Stimulated activated CD8-positive, alpha-beta memory T cell treated with anti-CD3 and anti-CD28 coated beads, Interleukin-7, amount 100 ng/mL, for 24 hours (primary cell): ENCODE measurements at regions not wholly inside any gene's neighbourhood (a gene's known extent, or its start where the extent isn't known, plus 50 kb on each side); places are given as distances from the start of the nearest gene placed in this dataset.
A peak's percentile ranks its signal among the peaks of the same experiment; 100 is the strongest.
"Not testable (repeated sequence)": the region's sequence is repeated elsewhere in the genome, so short reads cannot be mapped to it uniquely, and the experiment has no call there.

Source experiments
- DNase-seq: peaks from one replicate; pipeline ENCODE4 v3.0.0-alpha.2; 2020; ENCODE audit warnings: low read depth

DNA sequence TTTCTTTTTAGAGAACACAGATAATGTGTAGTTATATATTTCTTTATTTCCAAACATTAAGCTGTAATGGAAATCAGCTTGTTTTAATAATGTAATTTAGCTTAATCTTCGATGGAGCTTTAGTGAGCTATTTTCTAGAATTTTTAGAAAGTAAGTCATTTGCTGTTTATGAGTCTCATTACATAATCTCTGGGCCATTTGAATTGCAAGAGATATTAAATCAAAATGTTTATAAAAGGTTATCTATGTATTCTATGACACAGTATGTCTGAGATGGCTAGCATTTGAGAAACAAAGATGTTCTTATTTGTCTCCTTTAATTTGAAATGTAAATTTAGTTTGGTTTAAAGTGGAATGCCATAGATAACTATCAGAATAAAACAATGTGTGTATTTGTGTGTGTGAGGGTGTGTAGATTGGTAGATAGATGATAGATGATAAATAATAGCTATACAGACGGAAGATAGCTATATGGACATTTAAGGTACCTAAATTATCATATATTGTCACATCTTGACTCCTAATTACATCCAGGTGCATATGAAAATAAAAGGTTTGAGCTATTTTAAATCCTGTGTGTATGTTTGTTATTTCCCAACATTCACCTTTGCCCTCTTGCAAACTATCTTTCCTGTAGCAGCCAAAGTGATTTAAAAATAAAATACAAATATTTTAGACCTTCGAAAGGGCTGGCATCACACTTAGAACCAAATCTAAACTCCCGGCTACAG is 478.0 kb upstream of the KLF6 start:
- no peak for DNase-seq

DNA sequence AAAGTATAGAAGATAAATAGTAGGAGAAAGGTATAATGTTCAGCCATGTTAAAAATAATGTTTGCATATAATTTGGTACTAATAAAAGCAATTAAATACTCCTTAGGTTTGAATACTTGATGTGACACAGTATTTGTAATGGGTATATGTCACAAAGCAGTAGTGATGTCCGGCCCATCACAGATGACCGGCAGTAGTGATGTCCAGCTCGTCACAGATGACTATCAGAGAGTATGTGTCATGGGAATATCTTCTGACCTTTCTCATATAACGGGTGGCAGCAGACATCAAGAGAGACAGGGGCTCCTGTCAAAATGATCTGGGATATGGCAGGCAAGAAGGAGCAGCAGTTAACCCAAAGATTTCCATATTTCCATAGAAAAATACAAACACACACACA is 477.4 kb upstream of the KLF6 start:
- no peak for DNase-seq

DNA sequence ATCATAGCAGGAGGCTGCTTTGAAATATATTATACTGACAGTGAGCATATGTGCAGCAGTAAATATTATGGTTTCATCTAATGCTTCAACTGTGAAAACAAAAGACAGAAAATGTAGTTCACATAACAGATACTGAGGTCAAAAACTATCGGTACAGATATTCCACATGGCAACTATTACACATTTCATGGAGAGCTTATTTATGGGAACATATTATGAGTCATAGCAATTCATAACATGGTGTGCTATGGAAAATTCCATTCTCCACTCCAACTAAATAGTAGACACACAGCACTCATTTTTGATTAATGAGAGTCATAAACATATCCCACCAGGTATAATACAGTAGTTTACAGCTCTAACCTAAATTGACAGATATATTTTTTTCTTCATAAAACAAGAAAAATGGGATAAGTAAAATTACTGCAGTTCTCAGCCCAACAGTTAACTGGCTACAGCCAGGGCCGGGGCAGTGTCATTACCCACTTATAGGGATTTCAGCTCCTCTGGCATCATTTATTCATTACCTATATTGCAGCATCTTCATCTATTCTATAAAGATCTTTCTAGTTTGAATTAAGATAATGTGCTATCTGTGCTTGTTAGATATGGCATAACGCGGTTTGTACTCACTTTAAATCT is 475.6 kb upstream of the KLF6 start:
- DNase-seq, result no peak

DNA sequence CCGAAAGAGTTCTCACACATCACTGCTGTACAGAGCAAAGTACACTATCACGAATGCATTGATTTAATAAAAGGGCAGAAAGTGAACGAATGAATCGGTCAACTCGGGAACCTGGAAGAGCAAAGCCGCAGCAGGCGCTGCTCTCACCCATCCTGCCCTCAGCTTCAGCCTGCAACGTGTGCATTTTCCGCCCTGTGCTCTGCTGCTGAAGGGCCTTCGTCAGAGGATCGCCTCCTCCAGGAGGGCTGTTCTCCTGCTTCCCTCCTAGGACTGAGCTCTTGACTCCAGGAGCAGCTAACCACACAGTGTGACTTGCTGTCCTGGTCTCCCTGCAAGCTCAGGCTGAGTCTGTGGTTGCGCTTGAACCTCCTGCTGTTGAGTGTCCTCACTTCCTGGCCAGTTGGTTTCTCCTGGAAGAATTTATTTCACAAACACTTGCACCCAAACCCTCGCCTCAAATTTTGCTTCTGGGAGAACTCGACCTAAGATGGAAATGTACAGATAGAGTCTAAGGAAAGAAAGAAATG is 473.0 kb upstream of the KLF6 start:
- no peak for DNase-seq

DNA sequence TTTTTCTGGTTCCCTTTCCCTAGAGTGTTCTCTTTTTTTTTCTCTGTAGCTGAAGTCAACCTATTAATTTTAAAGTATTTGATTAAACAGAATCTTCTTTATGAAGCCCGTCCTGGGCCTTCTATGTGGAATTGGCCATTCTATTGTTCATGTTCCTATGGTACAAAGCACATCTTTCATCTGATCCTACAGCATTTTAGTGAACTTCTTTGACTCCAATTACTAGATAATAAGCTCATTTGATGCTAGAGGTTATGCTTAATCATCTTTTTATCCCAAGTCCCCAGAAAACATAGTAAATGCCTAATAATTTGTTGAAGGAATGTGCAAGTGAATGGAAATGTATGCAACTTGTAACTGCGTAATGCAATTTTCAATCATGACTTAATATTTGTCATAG is 472.0 kb upstream of the KLF6 start:
- DNase-seq, result no peak

DNA sequence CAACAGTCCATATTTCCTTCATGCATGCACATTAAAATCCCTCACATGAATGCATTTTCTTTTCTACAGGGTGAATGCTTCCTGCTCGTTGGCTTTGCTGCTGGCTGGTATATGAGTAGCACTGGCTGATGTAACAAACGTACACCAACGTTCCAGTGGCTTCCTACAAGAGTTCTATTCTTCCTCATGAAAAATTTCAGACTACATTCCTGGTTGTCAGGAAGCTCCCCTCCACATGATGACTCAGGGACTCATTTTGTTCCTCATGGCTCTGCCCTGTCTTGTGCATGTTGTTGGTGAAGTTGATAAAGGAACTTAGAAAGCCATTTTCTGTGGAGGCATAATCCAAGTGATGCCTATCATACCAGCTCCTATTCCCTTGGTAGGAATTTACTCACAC is 470.7 kb upstream of the KLF6 start:
- DNase-seq, result no peak

DNA sequence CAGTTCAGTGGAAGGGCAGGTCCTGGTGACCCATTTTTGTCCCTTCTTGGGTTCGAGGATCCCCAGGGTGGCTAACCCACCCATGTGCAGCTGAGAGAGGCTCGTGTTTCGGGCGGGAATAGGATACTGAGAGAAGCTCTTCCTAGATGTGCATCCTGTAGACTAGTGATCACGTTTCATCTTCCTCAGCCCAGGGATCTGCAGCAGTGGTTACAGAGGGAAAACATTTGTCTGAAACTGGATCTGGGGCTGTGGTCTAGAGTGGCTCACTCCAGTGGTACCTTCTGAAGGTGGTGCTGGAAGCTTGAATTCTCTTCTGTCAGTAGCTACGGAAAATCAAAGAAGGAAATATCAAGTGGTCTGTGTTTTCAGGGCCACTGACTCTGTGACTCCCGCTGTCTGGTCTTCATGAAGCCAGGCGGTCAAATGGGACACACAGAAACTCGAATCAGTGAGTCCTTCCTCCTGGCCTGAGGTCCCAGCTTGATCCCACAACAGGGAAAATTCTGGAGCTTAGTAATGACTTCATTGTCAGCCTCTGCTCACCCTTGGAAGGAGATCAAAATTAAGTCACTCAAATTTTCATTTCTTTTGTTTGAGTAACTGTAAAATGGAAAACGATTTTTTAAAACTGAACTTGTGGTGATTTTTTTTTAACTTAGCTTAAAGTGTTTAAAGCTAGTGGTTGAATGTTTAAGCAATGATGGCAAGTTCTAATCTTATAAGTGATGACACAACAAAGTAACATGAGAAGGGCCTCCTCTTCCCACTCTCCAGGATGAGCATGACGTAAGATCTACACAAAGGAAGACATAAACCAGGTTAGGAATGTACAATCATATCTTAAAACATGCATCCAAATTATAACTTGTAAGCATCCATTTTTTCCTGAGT is 469.3 kb upstream of the KLF6 start:
- no peak for DNase-seq

DNA sequence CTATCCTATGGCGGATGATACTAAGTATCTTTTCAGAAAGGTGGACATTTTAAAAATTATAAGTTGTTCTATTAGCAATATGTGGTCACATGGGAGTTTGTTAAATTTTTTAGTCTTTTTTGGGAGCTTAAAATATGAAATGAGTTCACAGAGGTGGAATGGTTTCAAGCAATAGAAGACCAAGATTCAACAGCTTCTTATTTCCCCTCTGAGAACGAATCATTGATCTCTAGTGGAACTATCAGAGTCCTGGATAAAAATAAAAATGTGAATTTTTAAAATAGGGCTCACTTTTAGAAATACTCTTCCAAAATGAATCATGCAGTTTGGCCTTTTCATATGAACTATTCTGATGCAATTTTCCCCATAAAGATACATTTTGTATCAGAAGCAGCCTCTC is 467.7 kb upstream of the KLF6 start:
- no peak for DNase-seq

DNA sequence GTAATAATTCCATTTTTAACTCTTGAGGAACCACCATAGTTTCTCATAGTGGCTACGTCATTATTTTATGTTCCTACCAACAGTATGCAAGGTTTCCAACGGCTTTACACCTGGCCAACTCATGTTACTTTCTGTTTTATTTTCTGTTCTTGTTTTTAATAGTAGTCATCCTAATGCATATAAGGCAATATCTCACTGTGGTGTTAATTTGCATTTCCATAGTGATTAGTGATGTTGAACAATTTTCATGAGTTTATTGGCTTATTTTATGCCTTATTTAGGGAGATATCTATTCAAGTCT is 465.5 kb upstream of the KLF6 start:
- DNase-seq, result no peak

DNA sequence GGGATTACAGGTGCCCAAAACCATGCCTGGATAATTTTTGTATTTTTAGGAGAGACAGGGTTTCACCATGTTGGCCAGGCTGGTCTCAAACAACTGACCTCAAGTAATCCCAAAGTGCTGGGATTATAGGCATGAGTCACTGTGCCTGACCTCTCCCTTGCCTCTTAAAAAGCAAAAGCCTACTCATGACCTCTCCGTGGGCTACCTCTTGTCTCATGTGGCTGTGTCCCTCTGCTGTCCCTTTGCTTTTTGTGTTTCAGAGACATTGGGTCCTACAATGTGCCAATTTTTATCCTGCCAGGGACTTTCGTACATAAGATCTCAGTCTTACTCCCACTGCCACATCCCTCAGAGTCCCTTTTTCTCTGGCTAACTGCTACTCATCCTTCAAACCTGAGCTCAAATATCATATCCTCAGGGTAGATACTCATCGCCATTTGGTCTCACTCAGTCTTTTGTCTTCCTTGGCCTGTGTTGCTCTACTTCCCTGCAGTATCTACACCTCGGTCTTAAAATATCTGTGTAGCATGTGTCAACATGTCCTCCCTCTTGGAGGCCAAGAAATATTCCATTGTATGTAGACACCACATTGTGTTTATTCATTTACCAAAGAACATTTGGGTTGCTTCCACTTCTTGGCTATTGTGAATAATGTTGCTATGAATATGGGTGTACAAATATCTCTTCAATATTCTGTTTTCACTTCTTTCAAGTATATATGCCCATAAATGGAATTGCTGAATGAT is 465.0 kb upstream of the KLF6 start:
- no peak for DNase-seq

DNA sequence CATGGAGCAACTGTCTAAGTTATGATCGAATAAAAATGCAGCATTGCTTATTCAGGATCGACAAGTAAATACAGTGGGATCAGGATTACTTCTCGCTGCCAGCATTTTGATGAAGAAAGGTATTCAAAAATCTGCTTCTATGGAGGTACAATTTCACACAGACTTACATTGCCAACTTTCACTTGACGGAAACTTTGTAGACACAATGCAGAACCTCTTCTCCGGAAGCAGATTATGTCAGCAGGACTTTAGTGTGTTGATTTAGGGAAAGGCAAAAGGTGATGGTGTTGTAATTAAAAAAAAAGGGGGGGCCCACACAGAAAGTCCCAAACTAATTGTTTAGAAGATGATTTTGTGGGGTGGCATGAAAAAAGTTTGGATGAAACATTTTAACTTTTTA is 462.4 kb upstream of the KLF6 start:
- no peak for DNase-seq

DNA sequence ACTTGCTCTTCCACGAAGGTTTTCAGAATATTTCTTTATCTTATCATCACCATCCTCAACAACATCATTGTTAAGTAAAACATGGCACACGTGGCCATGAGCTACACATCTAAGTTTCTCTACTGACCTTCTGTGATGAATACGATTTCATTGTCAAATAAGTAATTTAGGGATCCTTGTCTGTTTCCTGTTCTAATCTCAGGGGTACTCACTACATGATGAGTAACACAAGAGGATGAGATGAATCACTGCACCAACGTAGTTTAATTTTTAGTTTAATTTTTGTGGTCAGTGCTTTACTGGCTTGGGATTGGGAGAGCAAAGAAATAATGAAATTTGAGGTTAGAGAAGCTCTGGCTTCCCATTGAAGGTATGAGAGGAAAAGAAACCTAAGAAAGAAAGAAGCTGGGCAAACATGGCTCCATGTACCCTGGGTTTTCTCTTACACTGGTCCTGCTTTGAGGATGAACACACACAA is 461.9 kb upstream of the KLF6 start:
- DNase-seq, result no peak

DNA sequence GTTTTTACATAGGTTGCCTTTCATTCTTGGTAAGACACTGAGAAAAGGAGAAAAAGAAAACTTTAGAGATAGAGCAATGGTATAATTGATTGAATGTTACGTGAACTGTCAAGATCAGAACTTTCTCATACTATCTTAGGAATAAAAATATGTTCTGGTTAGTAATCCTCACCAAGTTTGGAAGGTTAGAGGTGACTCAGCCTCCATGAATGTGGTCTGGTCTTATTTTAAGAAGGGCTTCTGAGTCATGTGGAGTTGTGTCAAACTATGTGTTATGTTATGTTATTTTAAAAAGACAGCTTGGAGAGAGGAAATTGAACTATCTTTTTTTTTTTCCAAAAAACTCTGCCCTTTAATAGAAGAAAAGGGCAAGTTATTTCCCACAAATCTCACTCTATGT is 458.6 kb upstream of the KLF6 start:
- no peak for DNase-seq

DNA sequence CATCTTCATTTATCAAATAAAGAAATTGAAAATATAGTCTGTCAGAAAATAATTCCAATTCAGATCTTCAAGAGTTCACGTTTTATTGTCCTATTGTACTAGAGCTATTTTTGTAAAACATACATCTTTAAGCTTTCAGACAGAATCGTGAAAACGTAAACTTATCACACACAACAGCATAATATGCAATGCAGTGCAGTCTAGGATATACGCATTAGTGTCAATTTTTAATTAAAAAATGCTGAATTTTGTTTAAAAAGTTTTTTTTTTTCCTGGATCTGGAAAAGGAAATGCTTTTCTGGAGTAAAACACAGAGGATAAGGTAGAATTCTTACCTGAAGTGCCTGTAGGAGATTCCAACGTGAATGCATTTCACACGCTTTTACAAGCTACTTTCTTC is 458.2 kb upstream of the KLF6 start:
- DNase-seq, result no peak

DNA sequence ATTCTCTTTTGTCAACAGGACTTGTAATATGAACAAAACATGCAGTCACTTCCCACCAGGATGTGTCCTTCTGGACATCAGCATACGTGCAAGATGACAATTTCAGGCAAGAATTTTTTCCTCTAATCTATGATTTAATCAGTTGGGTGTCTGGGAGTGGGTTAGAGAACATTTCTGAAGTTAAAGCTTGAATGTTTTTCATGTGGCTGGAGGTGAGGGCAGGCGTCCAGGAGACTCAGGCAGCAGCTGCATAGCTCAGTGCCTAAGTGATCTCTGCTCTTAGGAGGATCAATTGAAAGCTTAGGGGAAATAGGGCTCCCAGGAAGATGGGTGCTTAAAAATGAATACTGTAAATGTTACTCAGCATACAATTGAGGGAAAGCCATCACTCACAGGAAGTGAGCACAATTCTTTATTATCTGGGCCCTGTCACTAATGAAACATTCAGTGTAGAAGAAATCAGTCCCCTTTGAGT is 457.6 kb upstream of the KLF6 start:
- no peak for DNase-seq

DNA sequence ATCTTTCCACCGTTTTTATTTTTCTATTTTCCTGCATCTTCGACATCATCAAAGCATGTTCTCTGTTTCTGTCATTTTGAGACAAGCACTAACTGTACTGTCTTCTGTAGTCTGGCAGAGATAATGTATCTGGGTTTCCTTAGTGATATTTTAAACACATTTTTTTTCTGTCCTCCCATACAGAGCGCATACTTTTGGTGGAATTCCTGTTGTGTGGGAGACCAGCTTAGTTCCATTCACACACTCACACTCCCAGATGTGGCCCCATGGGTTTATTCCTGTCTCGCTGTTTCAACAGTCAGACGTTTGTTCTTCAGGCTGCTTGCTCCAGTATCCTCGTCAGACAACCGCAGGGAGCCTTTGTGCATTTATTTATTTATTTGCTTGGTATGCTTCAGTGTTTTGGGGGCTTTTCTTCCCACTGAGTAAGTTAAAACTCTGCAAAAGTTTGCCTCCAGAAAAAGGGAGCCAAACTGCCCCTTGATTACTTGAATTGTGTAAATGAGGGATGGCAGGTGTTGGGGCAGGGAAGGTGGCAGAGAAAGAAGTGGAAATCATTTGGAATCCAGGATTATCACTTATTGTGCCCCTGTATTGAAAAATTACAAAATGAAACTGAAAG is 456.8 kb upstream of the KLF6 start:
- no peak for DNase-seq

DNA sequence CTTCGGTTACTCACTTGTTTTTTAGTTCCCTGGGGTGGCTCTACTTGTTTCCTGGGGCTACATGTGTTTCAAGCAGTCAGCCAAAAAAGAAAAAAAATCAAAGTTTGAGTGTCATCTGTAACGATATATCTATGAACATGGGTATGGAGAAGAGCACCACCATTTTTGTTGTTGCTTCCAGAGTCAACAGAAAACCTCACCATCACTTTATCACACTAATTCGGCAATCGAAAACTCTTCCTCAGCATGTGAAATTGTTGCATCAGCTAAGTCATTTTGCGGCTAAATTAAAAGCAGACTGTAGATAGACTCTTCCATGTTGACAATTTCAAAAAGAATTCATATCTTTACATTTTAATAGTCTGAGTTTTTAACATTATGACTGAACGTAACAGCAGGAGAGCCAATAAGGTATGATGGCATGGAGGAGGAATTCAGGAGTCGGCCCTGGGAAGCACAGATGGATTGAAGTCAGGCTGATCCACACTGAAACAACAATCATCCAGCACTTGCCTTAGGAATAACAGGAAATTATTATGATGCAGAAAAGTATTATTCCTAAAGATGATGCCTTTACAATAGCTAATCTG is 455.7 kb upstream of the KLF6 start:
- no peak for DNase-seq

DNA sequence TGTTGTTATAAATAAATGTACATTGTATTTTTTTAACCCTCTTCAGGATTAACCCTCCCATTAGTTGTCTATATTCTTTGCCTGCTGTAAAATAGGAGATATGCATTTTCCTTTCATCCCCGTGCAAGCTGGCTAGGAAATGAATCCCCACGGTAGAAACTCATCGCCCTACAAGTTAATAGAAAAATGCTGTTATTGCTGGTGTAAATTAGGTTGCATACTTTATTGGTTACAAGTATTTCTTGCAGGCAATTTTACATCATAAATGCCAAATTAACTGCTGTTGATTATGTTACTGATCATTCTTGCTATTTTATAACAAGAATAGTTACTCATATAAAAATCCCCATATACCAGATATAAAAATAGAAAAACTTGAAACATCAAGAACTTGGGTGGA is 454.2 kb upstream of the KLF6 start:
- no peak for DNase-seq

DNA sequence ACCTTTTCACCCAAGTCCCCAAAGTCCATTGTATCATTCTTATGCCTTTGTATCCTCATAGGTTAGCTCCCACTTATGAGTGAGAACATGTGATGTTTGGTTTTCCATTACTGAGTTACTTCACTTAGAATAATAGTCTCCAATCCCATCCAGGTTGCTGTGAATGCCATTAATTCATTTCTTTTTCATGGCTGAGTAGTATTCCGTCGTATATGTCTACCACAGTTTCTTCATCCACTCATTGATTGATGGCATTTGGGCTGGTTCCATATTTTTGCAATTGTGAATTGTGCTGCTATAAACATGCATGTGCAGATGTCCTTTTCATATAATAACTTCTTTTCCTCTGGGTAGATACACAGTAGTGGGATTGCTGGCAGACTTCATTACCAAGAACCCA is 451.9 kb upstream of the KLF6 start:
- DNase-seq, result not testable (repeated sequence)

DNA sequence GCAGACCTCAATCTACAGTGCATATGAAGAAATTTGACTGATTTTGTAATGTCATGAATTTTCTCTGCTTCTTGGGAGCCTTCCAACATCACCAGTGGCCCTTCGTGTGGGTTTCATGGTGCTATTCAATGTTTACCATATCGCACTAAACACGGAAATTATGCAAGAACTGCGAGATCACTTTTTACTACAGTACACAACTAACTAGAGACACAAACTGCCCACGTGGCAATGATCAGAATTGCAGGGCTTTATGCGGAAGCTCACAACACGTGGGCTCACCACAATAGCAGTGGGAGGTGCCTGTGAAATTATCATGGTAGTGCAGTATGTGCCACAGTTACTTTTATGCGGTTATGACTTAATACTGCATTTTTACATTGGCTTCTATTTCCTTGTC is 449.7 kb upstream of the KLF6 start:
- peak; percentile 2 for DNase-seq

DNA sequence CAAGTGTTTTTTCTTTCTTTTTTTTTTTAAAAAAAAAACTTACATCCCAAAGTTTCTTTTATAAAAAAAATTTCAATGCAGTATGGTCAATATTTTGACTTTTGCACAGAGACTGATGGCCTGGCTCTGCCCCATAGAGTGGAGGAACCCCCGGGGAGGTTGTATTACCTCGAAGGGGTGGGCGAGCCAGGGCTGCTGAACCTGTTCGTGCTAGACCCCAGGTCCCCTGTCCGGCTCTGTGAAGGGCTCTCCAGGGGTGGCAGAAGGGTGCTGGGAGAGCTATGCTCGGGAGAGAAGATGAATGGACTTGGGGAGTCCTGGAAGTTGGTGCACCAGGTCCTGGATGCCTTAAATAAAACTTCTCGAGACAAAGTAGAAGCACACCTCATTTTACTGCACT is 446.4 kb upstream of the KLF6 start:
- no peak for DNase-seq
